HepG2 (cell line): ENCODE measurements at regions not wholly inside any gene's neighbourhood (a gene's known extent, or its start where the extent isn't known, plus 50 kb on each side); places are given as distances from the start of the nearest gene placed in this dataset.

Experiments
- ATAC-seq: fragments of 200-7000 bp; cut with Tn5 transposase; 3 replicates; pipeline ENCODE4 v1.9.1; 2020; ENCODE audit warnings: mild to moderate bottlenecking, moderate library complexity
- BruUV-seq: library from RNA; stranded (reverse); fragments of 400-500 nt; replicated peaks from 2 replicates; lab custom pipeline; 2021; lab: Mats Ljungman, UMichigan
- CTCF ChIA-PET: fragments of 300-600 bp; formaldehyde crosslinking; extraction: SDS; loops from one replicate; lab custom pipeline; 2021; ENCODE audit warnings: low total read pairs, inconsistent platforms, low intra/inter-chr PET ratio; lab: Yijun Ruan, JAX
- POLR2A ChIA-PET: fragments of 350-600 bp; sonication (Branson Sonifier 250); formaldehyde crosslinking; loops from one replicate; lab custom pipeline; 2020; ENCODE audit warnings: antibody characterized with exemption, inconsistent platforms; lab: Yijun Ruan, JAX
- DNase-seq: peaks from one replicate; pipeline ENCODE4 v3.0.0-alpha.2; 2015; ENCODE audit warnings: low spot score
- FAIRE-seq: peaks from 3 replicates; lab custom pipeline; 2011; peaks lifted over from hg19 to GRCh38; lab: Jason Lieb, UNC
- H2AFZ ChIP-seq: one replicate; pipeline ENCODE4 v1.6.1; 2011; ENCODE audit warnings: low read length, inconsistent platforms
- H3K27ac ChIP-seq: fragments of 300-600 bp; 3 replicates; pipeline ENCODE4 v1.8.0; 2011; ENCODE audit warnings: mixed run types, mild to moderate bottlenecking, mixed read lengths, low read length, inconsistent platforms; ENCODE audit not compliant: insufficient read depth; ENCODE audit errors: extremely low read length
- H3K27me3 ChIP-seq, 2 experiments: fragments of 200-600 bp in 1 of 2; 2 replicates in 1 of 2; 3 replicates in 1 of 2; pipeline versions ENCODE4 v1.6.0 to v1.8.0; 2011; ENCODE audit warnings: low read length in 2 of 2, mild to moderate bottlenecking in 2 of 2, moderate library complexity in 2 of 2, inconsistent platforms in 1 of 2; ENCODE audit not compliant: insufficient read depth in 2 of 2, control insufficient read depth in 1 of 2
- H3K36me3 ChIP-seq, 2 experiments: fragments of 200-600 bp in 1 of 2; replicated peaks in 1 of 2; 2 replicates in 1 of 2; 3 replicates in 1 of 2; pipeline versions ENCODE4 v1.5.1 to v1.8.0; 2011; ENCODE audit warnings: low read length in 2 of 2, inconsistent platforms in 1 of 2; ENCODE audit not compliant: insufficient read depth in 2 of 2, control insufficient read depth in 1 of 2
- H3K4me1 ChIP-seq: 2 replicates; pipeline ENCODE4 v1.5.1; 2012; ENCODE audit warnings: low read length, inconsistent platforms; ENCODE audit not compliant: insufficient read depth
- H3K4me2 ChIP-seq: 2 replicates; pipeline ENCODE4 v1.6.0; 2011; ENCODE audit warnings: low read depth, low read length, inconsistent platforms
- H3K4me3 ChIP-seq, 3 experiments: fragments of 200-600 bp in 1 of 3; sonication (generic), shearing (Covaris generic) in 1 of 3; replicated peaks in 1 of 3; 2 replicates each; pipeline ENCODE4 v1.5.1; 2011 to 2016; ENCODE audit warnings: low read length in 3 of 3, inconsistent platforms in 2 of 3, low read depth in 2 of 3, mild to moderate bottlenecking in 2 of 3, control low read depth in 1 of 3, mixed read lengths in 1 of 3; ENCODE audit not compliant: insufficient read depth in 1 of 3
- H3K79me2 ChIP-seq: one replicate; pipeline ENCODE4 v1.6.1; 2011; ENCODE audit warnings: low read length, inconsistent platforms; ENCODE audit not compliant: insufficient read depth
- H3K9ac ChIP-seq: 2 replicates; pipeline ENCODE4 v1.6.0; 2011; ENCODE audit warnings: mild to moderate bottlenecking, low read depth, low read length, inconsistent platforms; ENCODE audit not compliant: insufficient read depth
- H3K9me3 ChIP-seq: 2 replicates; pipeline ENCODE4 v1.5.1; 2012; ENCODE audit warnings: mild to moderate bottlenecking, low read length
- H4K20me1 ChIP-seq: 2 replicates; pipeline ENCODE4 v1.6.0; 2011; ENCODE audit warnings: inconsistent platforms, mild to moderate bottlenecking, low read length, moderate library complexity; ENCODE audit not compliant: insufficient read depth
- ARNT2 ChIP-seq: sonication (generic); formaldehyde crosslinking; IDR thresholded peaks from 2 replicates; pipeline ENCODE4 v1.8.0; 2022; ENCODE audit warnings: mild to moderate bottlenecking, low read depth, missing genetic modification reagents, moderate library complexity
- CAMTA2 ChIP-seq: sonication (generic); formaldehyde crosslinking; IDR thresholded peaks from 2 replicates; pipeline ENCODE4 v1.4.0; 2020; ENCODE audit warnings: mild to moderate bottlenecking, missing genetic modification reagents, borderline replicate concordance
- CENPX ChIP-seq: sonication (generic); formaldehyde crosslinking; IDR thresholded peaks from 2 replicates; pipeline ENCODE4 v1.9.0; 2021; ENCODE audit warnings: mild to moderate bottlenecking, missing genetic modification reagents, moderate library complexity
- FOXO1 ChIP-seq: sonication (generic); formaldehyde crosslinking; IDR thresholded peaks from 2 replicates; pipeline ENCODE4 v1.4.0; 2020; ENCODE audit warnings: missing genetic modification reagents
- KLF12 ChIP-seq: sonication (generic); formaldehyde crosslinking; IDR thresholded peaks from 2 replicates; pipeline ENCODE4 v1.4.0; 2020; ENCODE audit warnings: missing genetic modification reagents, borderline replicate concordance
- SRSF1 ChIP-seq: fragments of 200-400 bp; formaldehyde crosslinking; optimal IDR thresholded peaks from 2 replicates; pipeline ENCODE3; 2017; ENCODE audit warnings: mild to moderate bottlenecking, low read depth, low read length, moderate library complexity
- ZFP37 ChIP-seq: sonication (generic); formaldehyde crosslinking; IDR thresholded peaks from 2 replicates; pipeline ENCODE4 v1.4.0; 2020; ENCODE audit warnings: missing genetic modification reagents, borderline replicate concordance
- WGBS: methylation state at CpG from one replicate; pipeline ENCODE4 v1.1.6; 2017; ENCODE audit warnings: low lambda C conversion rate; 5-methylcytosine and 5-hydroxymethylcytosine counted together
- in situ Hi-C: cut with HindIII; loops from 2 replicates; pipeline ENCODE4 v1.10.0; 2017; ENCODE audit warnings: low pct_unique_long_range_greater_than_20kb; ENCODE audit not compliant: extremely low pct_ligation_motif_present
- intact Hi-C: fragments of 100-400 bp; cut with micrococcal nuclease; formaldehyde crosslinking; loops from one replicate; pipeline ENCODE4 v1.10.0; 2022; ENCODE audit not compliant: unreplicated experiment
- TF ChIP-seq, protein P1 (sequence below): IDR thresholded peaks from 2 replicates; pipeline ENCODE4 v1.6.1; 2016; ENCODE audit warnings: low read depth
- TF ChIP-seq, protein P2 (sequence below): sonication (generic); formaldehyde crosslinking; IDR thresholded peaks from 2 replicates; pipeline ENCODE4 v1.8.1; 2022; ENCODE audit warnings: low read depth, mild to moderate bottlenecking, missing genetic modification reagents
- TF ChIP-seq, protein P3 (sequence below): sonication (generic); formaldehyde crosslinking; IDR thresholded peaks from 2 replicates; pipeline ENCODE4 v1.4.0; 2020; ENCODE audit warnings: mild to moderate bottlenecking, missing genetic modification reagents

DNA sequence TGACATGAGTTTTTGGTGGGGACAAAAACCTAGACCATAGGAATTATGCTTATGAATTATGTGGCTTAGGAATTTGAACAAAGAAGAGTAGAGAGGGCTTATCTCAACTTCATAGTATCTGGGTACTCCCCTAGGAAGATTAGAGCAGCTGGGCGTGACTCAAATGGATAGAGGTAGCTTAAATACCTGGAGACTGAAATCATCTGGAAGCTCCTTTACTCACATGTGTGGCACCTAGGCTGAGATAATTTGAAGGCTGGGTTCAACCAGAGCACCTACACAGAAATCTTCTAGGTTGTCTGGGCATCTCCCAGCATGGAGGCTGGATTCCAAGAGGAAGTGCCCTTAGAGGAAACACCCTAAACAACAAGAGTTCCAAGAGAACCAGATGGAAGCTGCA lies 393.9 kb downstream of the ADAMTS20 start:
- H3K9me3 ChIP-seq, result no peaks in the 10 kb centered on the region
- intact Hi-C loops, result no loop called here
- H3K4me3 ChIP-seq, result no peak overlapping the region
- H2AFZ ChIP-seq, result no peak overlapping the region
- no TSS peak for BruUV-seq
- DNase-seq, result no peak
- in situ Hi-C loops, result no loop called here
- no peaks in the 10 kb centered on the region for H3K4me1 ChIP-seq
- no peaks in the 10 kb centered on the region for H3K79me2 ChIP-seq
- no peak for ATAC-seq
- H3K4me2 ChIP-seq, result no peak overlapping the region
- ChIA-PET POLR2A (no interaction called here), CTCF (no interaction called here)
- TF ChIP-seq FOXO1 (CRISPR knock-in tag) (no peak), ZFP37 (CRISPR knock-in tag) (no peak), CAMTA2 (CRISPR knock-in tag) (no peak), CENPX (CRISPR knock-in tag) (no peak), KLF12 (CRISPR knock-in tag) (no peak), SRSF1 (no peak), ARNT2 (CRISPR knock-in tag) (no peak)
- TF ChIP-seq, protein P1, sequence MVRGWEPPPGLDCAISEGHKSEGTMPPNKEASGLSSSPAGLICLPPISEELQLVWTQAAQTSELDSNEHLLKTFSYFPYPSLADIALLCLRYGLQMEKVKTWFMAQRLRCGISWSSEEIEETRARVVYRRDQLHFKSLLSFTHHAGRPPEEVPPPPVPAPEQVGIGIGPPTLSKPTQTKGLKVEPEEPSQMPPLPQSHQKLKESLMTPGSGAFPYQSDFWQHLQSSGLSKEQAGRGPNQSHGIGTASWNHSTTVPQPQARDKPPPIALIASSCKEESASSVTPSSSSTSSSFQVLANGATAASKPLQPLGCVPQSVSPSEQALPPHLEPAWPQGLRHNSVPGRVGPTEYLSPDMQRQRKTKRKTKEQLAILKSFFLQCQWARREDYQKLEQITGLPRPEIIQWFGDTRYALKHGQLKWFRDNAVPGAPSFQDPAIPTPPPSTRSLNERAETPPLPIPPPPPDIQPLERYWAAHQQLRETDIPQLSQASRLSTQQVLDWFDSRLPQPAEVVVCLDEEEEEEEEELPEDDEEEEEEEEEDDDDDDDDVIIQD, result no peak
- TF ChIP-seq, protein P2, sequence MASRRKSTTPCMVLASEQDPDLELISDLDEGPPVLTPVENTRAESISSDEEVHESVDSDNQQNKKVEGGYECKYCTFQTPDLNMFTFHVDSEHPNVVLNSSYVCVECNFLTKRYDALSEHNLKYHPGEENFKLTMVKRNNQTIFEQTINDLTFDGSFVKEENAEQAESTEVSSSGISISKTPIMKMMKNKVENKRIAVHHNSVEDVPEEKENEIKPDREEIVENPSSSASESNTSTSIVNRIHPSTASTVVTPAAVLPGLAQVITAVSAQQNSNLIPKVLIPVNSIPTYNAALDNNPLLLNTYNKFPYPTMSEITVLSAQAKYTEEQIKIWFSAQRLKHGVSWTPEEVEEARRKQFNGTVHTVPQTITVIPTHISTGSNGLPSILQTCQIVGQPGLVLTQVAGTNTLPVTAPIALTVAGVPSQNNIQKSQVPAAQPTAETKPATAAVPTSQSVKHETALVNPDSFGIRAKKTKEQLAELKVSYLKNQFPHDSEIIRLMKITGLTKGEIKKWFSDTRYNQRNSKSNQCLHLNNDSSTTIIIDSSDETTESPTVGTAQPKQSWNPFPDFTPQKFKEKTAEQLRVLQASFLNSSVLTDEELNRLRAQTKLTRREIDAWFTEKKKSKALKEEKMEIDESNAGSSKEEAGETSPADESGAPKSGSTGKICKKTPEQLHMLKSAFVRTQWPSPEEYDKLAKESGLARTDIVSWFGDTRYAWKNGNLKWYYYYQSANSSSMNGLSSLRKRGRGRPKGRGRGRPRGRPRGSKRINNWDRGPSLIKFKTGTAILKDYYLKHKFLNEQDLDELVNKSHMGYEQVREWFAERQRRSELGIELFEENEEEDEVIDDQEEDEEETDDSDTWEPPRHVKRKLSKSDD, result no peak
- TF ChIP-seq, protein P3, sequence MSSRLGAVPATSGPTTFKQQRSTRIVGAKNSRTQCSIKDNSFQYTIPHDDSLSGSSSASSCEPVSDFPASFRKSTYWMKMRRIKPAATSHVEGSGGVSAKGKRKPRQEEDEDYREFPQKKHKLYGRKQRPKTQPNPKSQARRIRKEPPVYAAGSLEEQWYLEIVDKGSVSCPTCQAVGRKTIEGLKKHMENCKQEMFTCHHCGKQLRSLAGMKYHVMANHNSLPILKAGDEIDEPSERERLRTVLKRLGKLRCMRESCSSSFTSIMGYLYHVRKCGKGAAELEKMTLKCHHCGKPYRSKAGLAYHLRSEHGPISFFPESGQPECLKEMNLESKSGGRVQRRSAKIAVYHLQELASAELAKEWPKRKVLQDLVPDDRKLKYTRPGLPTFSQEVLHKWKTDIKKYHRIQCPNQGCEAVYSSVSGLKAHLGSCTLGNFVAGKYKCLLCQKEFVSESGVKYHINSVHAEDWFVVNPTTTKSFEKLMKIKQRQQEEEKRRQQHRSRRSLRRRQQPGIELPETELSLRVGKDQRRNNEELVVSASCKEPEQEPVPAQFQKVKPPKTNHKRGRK (CRISPR knock-in tag), result no peak
- H4K20me1 ChIP-seq, result no peaks in the 10 kb centered on the region
- WGBS, result 0% methylated on average over 1 of the region's 1 CpG
- H3K9ac ChIP-seq, result no peak overlapping the region
- H3K27me3 ChIP-seq, result no peaks in the 10 kb centered on the region
- no peak for FAIRE-seq
- no peaks in the 10 kb centered on the region for H3K36me3 ChIP-seq
- no peak overlapping the region for H3K27ac ChIP-seq
